ENCODE measurements at regions not wholly inside any gene's neighbourhood (a gene's known extent, or its start where the extent isn't known, plus 50 kb on each side); places are given as distances from the start of the nearest gene placed in this dataset.

- Histone ChIP-seq H3K9ac (ENCODE audit: low read depth in 2 of 2, low read length in 2 of 2) (no peak overlapping the region), H3K4me1 (no peaks in the 10 kb centered on the region)
Measured at GRCh38 chr13:110070511-110071120, 236.3 kb downstream of the COL4A1 start.

GRCh38 chr13:110070046-110070445, 236.9 kb downstream of the COL4A1 start:
- no peak overlapping the region for H3K4me3 ChIP-seq
- no peaks in the 10 kb centered on the region for H3K36me3 ChIP-seq
- H3K27ac ChIP-seq = no peak overlapping the region
- no peak for DNase-seq
- no peaks in the 10 kb centered on the region for H3K9me3 ChIP-seq
- no peak overlapping the region for H3K9ac ChIP-seq (ENCODE audit: low read depth in 2 of 2, low read length in 2 of 2)
- no peaks in the 10 kb centered on the region for H3K4me1 ChIP-seq
- TF ChIP-seq CTCF (IDR thresholded peaks at IDR 0.05) = no peak
- no peaks in the 10 kb centered on the region for H3K27me3 ChIP-seq
- intact Hi-C loops (cut with DNase I) = no loop called here

More at GRCh38 chr13:110070511-110071120, 236.3 kb downstream of the COL4A1 start:
- Histone ChIP-seq H3K27ac (no peak overlapping the region), H3K27me3 (no peaks in the 10 kb centered on the region), H3K4me3 (no peak overlapping the region), H3K9me3 (no peaks in the 10 kb centered on the region), H3K36me3 (no peaks in the 10 kb centered on the region)
- intact Hi-C loops (cut with DNase I) = no loop called here
- TF ChIP-seq CTCF (IDR thresholded peaks at IDR 0.05) = no peak
- DNase-seq = no peak

- Histone ChIP-seq H3K4me1 (no peaks in the 10 kb centered on the region), H3K27me3 (no peaks in the 10 kb centered on the region), H3K27ac (no peak overlapping the region), H3K9me3 (no peaks in the 10 kb centered on the region), H3K4me3 (no peak overlapping the region), H3K36me3 (no peaks in the 10 kb centered on the region), H3K9ac (ENCODE audit: low read depth in 2 of 2, low read length in 2 of 2) (no peak overlapping the region)
- no peak for DNase-seq
- intact Hi-C loops (cut with DNase I) = no loop called here
- no peak for TF ChIP-seq CTCF (IDR thresholded peaks at IDR 0.05)
Measured at GRCh38 chr13:110068176-110068473, 238.8 kb downstream of the COL4A1 start.

- Histone ChIP-seq H3K4me3 (no peak overlapping the region), H3K27ac (no peak overlapping the region), H3K27me3 (no peaks in the 10 kb centered on the region), H3K36me3 (no peaks in the 10 kb centered on the region), H3K4me1 (no peaks in the 10 kb centered on the region), H3K9ac (ENCODE audit: low read depth in 2 of 2, low read length in 2 of 2) (no peak overlapping the region), H3K9me3 (no peaks in the 10 kb centered on the region)
- no peak for TF ChIP-seq CTCF (IDR thresholded peaks at IDR 0.05)
- DNase-seq = no peak
- intact Hi-C loops (cut with DNase I) = no loop called here
Measured at GRCh38 chr13:110067355-110068175, 239.4 kb downstream of the COL4A1 start.

GRCh38 chr13:110065780-110066179, 241.2 kb downstream of the COL4A1 start:
- Histone ChIP-seq H3K9me3 (no peaks in the 10 kb centered on the region), H3K27ac (no peak overlapping the region), H3K27me3 (no peaks in the 10 kb centered on the region), H3K36me3 (no peaks in the 10 kb centered on the region), H3K4me3 (no peak overlapping the region), H3K4me1 (no peaks in the 10 kb centered on the region), H3K9ac (ENCODE audit: low read depth in 2 of 2, low read length in 2 of 2) (no peak overlapping the region)
- intact Hi-C loops (cut with DNase I) = no loop called here
- DNase-seq = no peak
- TF ChIP-seq CTCF (IDR thresholded peaks at IDR 0.05) = no peak
